Esophagus muscularis mucosa (tissue), 4 donors: ENCODE measurements at regions not wholly inside any gene's neighbourhood (a gene's known extent, or its start where the extent isn't known, plus 50 kb on each side); places are given as distances from the start of the nearest gene placed in this dataset.

Experiments used
- DNase-seq: peaks from one replicate; pipeline ENCODE4 v3.0.0-alpha.2; 2017; ENCODE audit errors: extremely low spot score
- H3K27ac ChIP-seq, 4 donors: fragments of 200-600 bp; sonication (generic); replicated peaks in 1 of 4; 1 replicate in 3 of 4; 2 replicates in 1 of 4; pipeline ENCODE4 v1.5.1; 2016 to 2019; ENCODE audit warnings: mild to moderate bottlenecking in 1 of 4
- H3K27me3 ChIP-seq, 4 donors: fragments of 200-600 bp; sonication (generic); one replicate each; pipeline versions ENCODE4 v1.5.1 to v1.6.0; 2016 to 2019
- H3K36me3 ChIP-seq, 4 donors: fragments of 200-600 bp; sonication (generic); one replicate each; pipeline ENCODE4 v1.5.1; 2016 to 2019
- H3K4me1 ChIP-seq, 4 donors: fragments of 200-600 bp; sonication (generic); one replicate each; pipeline ENCODE4 v1.5.1; 2016 to 2019
- H3K4me3 ChIP-seq, 4 donors: fragments of 200-600 bp; sonication (generic); 1 replicate in 2 of 4; 2 replicates in 2 of 4; pipeline ENCODE4 v1.5.1; 2016 to 2019; ENCODE audit warnings: mild to moderate bottlenecking in 4 of 4, moderate library complexity in 1 of 4
- H3K9me3 ChIP-seq, 4 donors: fragments of 200-600 bp; sonication (generic); 1 replicate in 3 of 4; 2 replicates in 1 of 4; pipeline ENCODE4 v1.5.1; 2016 to 2019
- EP300 ChIP-seq: sonication (generic); formaldehyde crosslinking; IDR thresholded peaks from one replicate; pipeline ENCODE4 v1.6.1; 2017; ENCODE audit warnings: antibody characterized with exemption
- POLR2A ChIP-seq: fragments of 450-650 bp; IDR thresholded peaks from one replicate; pipeline ENCODE4 v1.6.1; 2017; ENCODE audit warnings: antibody characterized with exemption, moderate library complexity, mild to moderate bottlenecking, low read depth
- POLR2AphosphoS5 ChIP-seq, 2 donors: sonication (generic); formaldehyde crosslinking; IDR thresholded peaks; one replicate each; pipeline ENCODE4 v1.6.1; 2017; ENCODE audit warnings: antibody characterized with exemption in 2 of 2
- WGBS: methylation state at CpG from one replicate; pipeline ENCODE4 v1.1.5; 2018; 5-methylcytosine and 5-hydroxymethylcytosine counted together
- intact Hi-C: fragments of 100-400 bp; cut with DNase I; formaldehyde crosslinking; loops from one replicate; pipeline ENCODE4 v1.15.1; 2023
- TF ChIP-seq, protein P1 (sequence below), 3 experiments: fragments of 200-600 bp in 2 of 3; fragments of 450-650 bp in 1 of 3; sonication (generic) in 2 of 3; IDR thresholded peaks; one replicate each; pipeline ENCODE4 v1.5.1; 2017 to 2019; ENCODE audit warnings: antibody characterized with exemption in 3 of 3, mild to moderate bottlenecking in 2 of 3, moderate library complexity in 1 of 3

DNA sequence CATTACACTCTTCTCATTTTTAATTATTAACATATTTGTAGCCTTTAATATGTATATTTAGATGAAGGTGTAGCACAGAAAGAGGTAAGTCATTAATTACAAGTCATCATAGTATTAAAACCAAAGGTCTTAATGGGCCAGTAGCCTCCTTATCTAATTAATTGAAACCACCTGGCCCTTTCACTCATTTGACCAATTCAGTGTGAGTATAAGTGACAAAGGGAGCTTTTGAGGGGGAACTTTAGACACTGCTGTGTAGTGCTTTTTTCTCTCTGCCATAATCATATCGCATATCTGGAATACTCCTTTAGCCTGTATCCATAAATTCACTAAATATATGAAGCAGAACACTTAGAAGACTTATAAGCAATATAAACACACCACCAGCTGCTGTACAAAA lies 562.9 kb upstream of the POT1 start:
- Histone ChIP-seq H3K27ac (no peak overlapping the region), H3K4me1 (no peaks in the 10 kb centered on the region), H3K4me3 (no peak overlapping the region), H3K27me3 (no peaks in the 10 kb centered on the region), H3K36me3 (no peaks in the 10 kb centered on the region), H3K9me3 (no peaks in the 10 kb centered on the region)
- DNase-seq, result no peak
- intact Hi-C loops, result no loop called here
- 73% methylated on average over 1 of the region's 1 CpG for WGBS
- TF ChIP-seq POLR2AphosphoS5 (IDR thresholded peaks at IDR 0.05) (no peak), POLR2A (no peak), EP300 (no peak)
- TF ChIP-seq, protein P1, sequence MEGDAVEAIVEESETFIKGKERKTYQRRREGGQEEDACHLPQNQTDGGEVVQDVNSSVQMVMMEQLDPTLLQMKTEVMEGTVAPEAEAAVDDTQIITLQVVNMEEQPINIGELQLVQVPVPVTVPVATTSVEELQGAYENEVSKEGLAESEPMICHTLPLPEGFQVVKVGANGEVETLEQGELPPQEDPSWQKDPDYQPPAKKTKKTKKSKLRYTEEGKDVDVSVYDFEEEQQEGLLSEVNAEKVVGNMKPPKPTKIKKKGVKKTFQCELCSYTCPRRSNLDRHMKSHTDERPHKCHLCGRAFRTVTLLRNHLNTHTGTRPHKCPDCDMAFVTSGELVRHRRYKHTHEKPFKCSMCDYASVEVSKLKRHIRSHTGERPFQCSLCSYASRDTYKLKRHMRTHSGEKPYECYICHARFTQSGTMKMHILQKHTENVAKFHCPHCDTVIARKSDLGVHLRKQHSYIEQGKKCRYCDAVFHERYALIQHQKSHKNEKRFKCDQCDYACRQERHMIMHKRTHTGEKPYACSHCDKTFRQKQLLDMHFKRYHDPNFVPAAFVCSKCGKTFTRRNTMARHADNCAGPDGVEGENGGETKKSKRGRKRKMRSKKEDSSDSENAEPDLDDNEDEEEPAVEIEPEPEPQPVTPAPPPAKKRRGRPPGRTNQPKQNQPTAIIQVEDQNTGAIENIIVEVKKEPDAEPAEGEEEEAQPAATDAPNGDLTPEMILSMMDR (IDR thresholded peaks at IDR 0.05), result no peak

DNA sequence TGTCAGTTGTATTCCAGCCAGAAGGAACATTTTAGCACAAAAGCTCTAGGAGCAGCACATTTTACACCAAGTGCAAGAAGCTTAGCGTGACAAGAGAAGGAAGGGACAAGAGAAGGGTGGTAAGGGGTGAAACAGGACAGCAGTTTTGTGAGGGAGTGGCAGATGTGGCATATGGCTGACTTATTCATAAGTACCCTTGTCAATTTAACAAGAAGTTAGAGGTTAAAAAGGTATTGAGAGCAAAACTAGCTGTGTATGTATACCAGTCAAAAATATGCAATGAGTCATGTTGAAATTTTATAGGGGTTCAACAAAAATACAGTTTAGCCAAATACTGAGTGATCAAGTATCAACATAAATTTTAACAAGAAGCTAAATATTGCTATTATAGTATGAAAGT lies 561.5 kb upstream of the POT1 start:
- no peak for DNase-seq
- Histone ChIP-seq H3K27ac (no peak overlapping the region), H3K4me1 (no peaks in the 10 kb centered on the region), H3K27me3 (no peaks in the 10 kb centered on the region), H3K4me3 (no peak overlapping the region), H3K36me3 (no peaks in the 10 kb centered on the region), H3K9me3 (no peaks in the 10 kb centered on the region)
- intact Hi-C loops, result no loop called here
- WGBS, result 68% methylated on average over 1 of the region's 1 CpG
- TF ChIP-seq, protein P1 (IDR thresholded peaks at IDR 0.05), result no peak
- TF ChIP-seq EP300 (no peak), POLR2AphosphoS5 (IDR thresholded peaks at IDR 0.05) (no peak), POLR2A (no peak)

DNA sequence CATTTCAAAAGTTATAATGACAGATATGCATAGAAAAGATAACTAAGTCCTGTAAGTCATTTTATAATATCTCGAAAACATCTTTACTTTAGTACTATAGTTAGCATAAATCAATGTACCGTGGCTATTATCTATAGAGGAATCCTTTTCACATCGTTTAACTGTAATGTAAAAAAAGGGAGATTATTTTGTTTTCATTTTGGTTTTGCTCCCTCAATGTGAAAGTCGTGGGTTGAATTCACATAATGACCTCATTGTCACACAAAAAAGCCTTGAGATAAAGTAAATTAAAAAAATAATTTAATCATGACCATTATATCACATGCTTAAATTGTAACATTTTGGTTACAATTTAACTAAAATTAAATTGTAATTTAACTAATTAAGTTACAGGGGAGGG lies 560.5 kb upstream of the POT1 start:
- Histone ChIP-seq H3K27ac (no peak overlapping the region), H3K9me3 (no peaks in the 10 kb centered on the region), H3K27me3 (no peaks in the 10 kb centered on the region), H3K36me3 (no peaks in the 10 kb centered on the region), H3K4me1 (no peaks in the 10 kb centered on the region), H3K4me3 (no peak overlapping the region)
- WGBS, result 74% methylated on average over 4 of the region's 4 CpGs
- intact Hi-C loops, result no loop called here
- TF ChIP-seq EP300 (no peak), POLR2A (no peak), POLR2AphosphoS5 (IDR thresholded peaks at IDR 0.05) (no peak)
- TF ChIP-seq, protein P1 (IDR thresholded peaks at IDR 0.05), result no peak
- DNase-seq, result no peak

DNA sequence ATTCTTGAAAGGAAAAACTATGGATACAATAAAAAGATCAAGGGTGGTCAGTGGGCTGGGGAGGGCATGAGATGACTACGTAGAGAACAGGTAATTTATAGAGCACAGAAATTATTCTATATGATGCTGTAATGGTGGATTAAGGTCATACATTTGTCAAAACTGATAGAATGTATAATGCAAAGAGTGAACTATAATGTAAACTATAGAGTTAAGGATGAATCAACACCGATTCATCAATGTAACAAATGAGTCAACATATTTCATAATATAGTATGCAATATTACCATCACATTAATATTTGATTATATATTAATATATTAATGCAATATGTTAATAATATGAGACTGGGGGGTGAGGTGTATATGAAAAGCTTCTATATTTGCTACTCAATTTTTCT lies 555.6 kb upstream of the POT1 start:
- Histone ChIP-seq H3K27me3 (no peaks in the 10 kb centered on the region), H3K27ac (no peak overlapping the region), H3K9me3 (no peaks in the 10 kb centered on the region), H3K4me1 (no peaks in the 10 kb centered on the region), H3K36me3 (no peaks in the 10 kb centered on the region), H3K4me3 (no peak overlapping the region)
- no peak for TF ChIP-seq POLR2A
- no peak for TF ChIP-seq EP300
- no peak for TF ChIP-seq POLR2AphosphoS5 (IDR thresholded peaks at IDR 0.05)
- TF ChIP-seq, protein P1 (IDR thresholded peaks at IDR 0.05), result no peak
- intact Hi-C loops, result no loop called here
- WGBS, result 76% methylated on average over 2 of the region's 2 CpGs
- DNase-seq, result no peak

DNA sequence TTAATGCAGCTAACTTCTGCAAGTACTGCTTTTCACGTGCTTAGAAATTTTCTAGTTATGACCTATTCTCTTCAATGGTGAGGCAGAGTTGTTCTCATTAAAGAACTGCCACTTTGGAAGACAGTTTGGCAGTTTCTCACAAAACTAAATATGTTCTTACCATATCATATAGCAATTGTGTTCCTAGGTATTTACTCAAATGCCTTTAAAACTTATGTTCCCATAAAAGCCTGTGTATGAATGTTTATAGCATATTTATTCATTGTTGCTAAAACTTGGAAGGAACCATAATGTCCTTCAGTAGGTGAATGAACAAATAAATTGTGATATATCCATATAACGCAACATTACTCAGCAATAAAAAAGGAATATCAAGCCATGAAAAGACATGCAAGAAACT lies 555.1 kb upstream of the POT1 start:
- Histone ChIP-seq H3K4me1 (no peaks in the 10 kb centered on the region), H3K9me3 (no peaks in the 10 kb centered on the region), H3K27ac (no peak overlapping the region), H3K27me3 (no peaks in the 10 kb centered on the region), H3K36me3 (no peaks in the 10 kb centered on the region), H3K4me3 (no peak overlapping the region)
- 87% methylated on average over 2 of the region's 2 CpGs for WGBS
- TF ChIP-seq EP300 (no peak), POLR2A (no peak), POLR2AphosphoS5 (IDR thresholded peaks at IDR 0.05) (no peak)
- TF ChIP-seq, protein P1 (IDR thresholded peaks at IDR 0.05), result no peak
- DNase-seq, result no peak
- intact Hi-C loops, result no loop called here
